ENCODE measurements at regions not wholly inside any gene's neighbourhood (a gene's known extent, or its start where the extent isn't known, plus 50 kb on each side); places are given as distances from the start of the nearest gene placed in this dataset.

DNA sequence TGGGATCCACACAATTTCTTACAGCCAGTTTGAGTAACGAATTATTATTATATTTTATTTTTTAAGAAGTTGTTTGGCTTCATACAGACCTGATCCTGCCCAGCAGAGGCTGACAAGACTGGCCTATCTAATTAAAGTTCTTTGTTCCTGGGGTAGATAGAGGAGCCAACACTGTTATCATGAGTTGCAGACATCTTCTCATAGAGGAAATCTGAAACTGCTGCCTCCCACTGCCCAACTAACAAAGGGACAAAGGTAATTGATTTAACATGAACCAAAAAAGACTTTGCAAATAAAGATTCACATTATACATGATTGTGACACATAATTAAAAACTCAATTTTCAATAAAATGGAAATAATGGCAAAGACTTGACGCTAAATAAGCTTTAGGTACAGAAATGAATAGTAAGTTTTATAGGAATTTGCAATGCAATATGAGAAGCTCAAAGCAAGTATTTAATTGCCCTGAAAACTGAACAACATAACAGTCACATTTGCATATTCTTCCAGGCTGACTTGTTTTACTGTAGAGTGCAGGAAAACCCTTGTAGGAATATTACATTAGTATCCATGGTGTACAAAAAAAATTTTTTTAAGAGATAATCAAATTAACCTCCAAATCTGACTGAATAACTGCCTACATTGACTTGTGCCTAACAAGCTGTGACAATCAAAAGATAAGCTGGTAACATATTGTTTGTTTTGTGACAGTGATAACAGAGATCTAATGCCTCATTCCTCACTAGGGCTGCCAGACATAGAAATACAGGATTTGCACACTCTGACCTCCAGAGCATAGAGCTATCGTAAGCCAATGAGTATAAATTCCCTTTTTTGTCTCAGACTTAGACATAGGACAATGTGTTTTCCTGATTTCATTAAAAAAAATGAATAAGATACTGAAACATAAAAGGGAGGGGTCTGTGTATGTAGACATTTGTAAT is 273.2 kb downstream of the MFSD1 start:
- Histone ChIP-seq H3K9me3 (no peaks in the 10 kb centered on the region), H3K27me3 (replicated peaks in 1 of 7) (no peaks in the 10 kb centered on the region), H3K36me3 (no peaks in the 10 kb centered on the region), H3K27ac (no peak overlapping the region), H3K4me3 (no peak overlapping the region), H3K4me1 (no peaks in the 10 kb centered on the region)
- 64 to 77% (median 67%) methylated on average over 3 of the region's 3 CpGs for WGBS, 5 donors
- DNase-seq, result no peak
- TF ChIP-seq, protein P1, sequence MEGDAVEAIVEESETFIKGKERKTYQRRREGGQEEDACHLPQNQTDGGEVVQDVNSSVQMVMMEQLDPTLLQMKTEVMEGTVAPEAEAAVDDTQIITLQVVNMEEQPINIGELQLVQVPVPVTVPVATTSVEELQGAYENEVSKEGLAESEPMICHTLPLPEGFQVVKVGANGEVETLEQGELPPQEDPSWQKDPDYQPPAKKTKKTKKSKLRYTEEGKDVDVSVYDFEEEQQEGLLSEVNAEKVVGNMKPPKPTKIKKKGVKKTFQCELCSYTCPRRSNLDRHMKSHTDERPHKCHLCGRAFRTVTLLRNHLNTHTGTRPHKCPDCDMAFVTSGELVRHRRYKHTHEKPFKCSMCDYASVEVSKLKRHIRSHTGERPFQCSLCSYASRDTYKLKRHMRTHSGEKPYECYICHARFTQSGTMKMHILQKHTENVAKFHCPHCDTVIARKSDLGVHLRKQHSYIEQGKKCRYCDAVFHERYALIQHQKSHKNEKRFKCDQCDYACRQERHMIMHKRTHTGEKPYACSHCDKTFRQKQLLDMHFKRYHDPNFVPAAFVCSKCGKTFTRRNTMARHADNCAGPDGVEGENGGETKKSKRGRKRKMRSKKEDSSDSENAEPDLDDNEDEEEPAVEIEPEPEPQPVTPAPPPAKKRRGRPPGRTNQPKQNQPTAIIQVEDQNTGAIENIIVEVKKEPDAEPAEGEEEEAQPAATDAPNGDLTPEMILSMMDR (IDR thresholded peaks at IDR 0.05 in 8 of 11, conservative IDR thresholded peaks at IDR 0.05 in 3 of 11), result no peak
- TF ChIP-seq POLR2AphosphoS5 (IDR thresholded peaks at IDR 0.05) (no peak), POLR2A (IDR thresholded peaks at IDR 0.05) (no peak)
- intact Hi-C loops (cut with DNase I; ENCODE audit: low total_unique reads), result no loop called here

DNA sequence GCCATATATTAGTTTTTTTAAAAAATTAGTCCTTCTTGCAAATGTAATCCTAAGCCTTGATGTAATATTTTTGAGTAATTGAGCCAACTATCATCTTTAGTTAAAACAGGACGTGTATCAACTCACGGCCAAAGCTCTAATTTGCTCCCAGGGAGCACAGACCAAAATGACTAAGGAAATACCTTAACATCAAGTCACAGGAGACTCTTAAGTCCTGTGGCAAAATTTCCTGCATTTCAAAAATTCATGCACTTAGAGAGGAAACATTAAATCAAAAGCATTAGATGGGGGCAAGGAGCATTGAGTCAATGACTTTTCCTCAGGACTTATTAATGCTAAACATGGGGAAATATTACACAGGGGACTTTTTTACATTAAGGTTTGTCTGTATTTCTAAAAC is 276.0 kb downstream of the MFSD1 start:
- 48 to 75% (median 69%) methylated on average over 2 of the region's 2 CpGs for WGBS, 5 donors

DNA sequence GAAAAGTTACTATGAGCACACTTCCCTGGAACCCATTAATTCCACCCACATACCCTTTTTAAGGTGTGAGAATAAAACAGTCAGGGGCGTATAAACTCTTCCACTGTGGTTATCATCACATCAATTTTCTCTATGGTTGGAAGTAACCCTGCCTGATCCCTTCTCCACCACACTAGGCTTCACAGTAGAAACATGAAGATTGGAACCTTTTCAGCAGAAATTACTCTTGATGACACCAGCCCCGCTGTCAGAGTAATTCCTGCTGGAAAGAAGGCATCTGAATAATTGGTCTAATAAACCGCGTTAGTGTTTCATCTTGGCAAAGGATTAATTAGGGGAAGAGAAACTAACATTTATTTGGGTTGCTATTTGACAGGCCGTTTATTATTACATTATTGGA is 278.4 kb downstream of the MFSD1 start:
- Histone ChIP-seq H3K4me3 (no peak overlapping the region), H3K4me1 (no peaks in the 10 kb centered on the region), H3K27me3 (replicated peaks in 1 of 7) (no peaks in the 10 kb centered on the region), H3K36me3 (no peaks in the 10 kb centered on the region), H3K27ac (no peak overlapping the region), H3K9me3 (peaks cover 0 to 18% (median 6%) of the 10 kb centered on the region in 8 donors)
- intact Hi-C loops (cut with DNase I; ENCODE audit: low total_unique reads), result no loop called here
- WGBS, 5 donors, result 83 to 89% (median 87%) methylated on average over 5 of the region's 5 CpGs
- no peak for DNase-seq
- TF ChIP-seq, protein P1 (IDR thresholded peaks at IDR 0.05 in 8 of 11, conservative IDR thresholded peaks at IDR 0.05 in 3 of 11), result no peak
- TF ChIP-seq POLR2A (IDR thresholded peaks at IDR 0.05), result no peak
- TF ChIP-seq POLR2AphosphoS5 (IDR thresholded peaks at IDR 0.05), result no peak

More for the DNA sequence above, 276.0 kb downstream of the MFSD1 start:
- TF ChIP-seq POLR2A (IDR thresholded peaks at IDR 0.05) (no peak), POLR2AphosphoS5 (IDR thresholded peaks at IDR 0.05) (no peak)
- TF ChIP-seq, protein P1 (IDR thresholded peaks at IDR 0.05 in 8 of 11, conservative IDR thresholded peaks at IDR 0.05 in 3 of 11), result no peak
- H3K27ac ChIP-seq, result no peak overlapping the region
- no peak for DNase-seq
- no peaks in the 10 kb centered on the region for H3K4me1 ChIP-seq
- no peak overlapping the region for H3K4me3 ChIP-seq
- H3K36me3 ChIP-seq, result no peaks in the 10 kb centered on the region
- no peaks in the 10 kb centered on the region for H3K27me3 ChIP-seq (replicated peaks in 1 of 7)
- intact Hi-C loops (cut with DNase I; ENCODE audit: low total_unique reads), result no loop called here
- no peaks in the 10 kb centered on the region for H3K9me3 ChIP-seq

GRCh38 chr3:159080821-159081220 is 279.0 kb downstream of the MFSD1 start:
- peaks cover 0 to 18% (median 6%) of the 10 kb centered on the region in 8 donors for H3K9me3 ChIP-seq
- H3K27me3 ChIP-seq (replicated peaks in 1 of 7), result no peaks in the 10 kb centered on the region
- no peak overlapping the region for H3K4me3 ChIP-seq
- no peak for TF ChIP-seq POLR2AphosphoS5 (IDR thresholded peaks at IDR 0.05)
- TF ChIP-seq POLR2A (IDR thresholded peaks at IDR 0.05), result no peak
- TF ChIP-seq, protein P1 (IDR thresholded peaks at IDR 0.05 in 8 of 11, conservative IDR thresholded peaks at IDR 0.05 in 3 of 11), result no peak
- H3K36me3 ChIP-seq, result no peaks in the 10 kb centered on the region
- H3K4me1 ChIP-seq, result no peaks in the 10 kb centered on the region
- H3K27ac ChIP-seq, result no peak overlapping the region
- intact Hi-C loops (cut with DNase I; ENCODE audit: low total_unique reads), result no loop called here
- DNase-seq, result no peak

Measured in spleen (tissue), 11 donors.